Adrenal gland (tissue), 9 donors: ENCODE measurements at regions not wholly inside any gene's neighbourhood (a gene's known extent, or its start where the extent isn't known, plus 50 kb on each side); places are given as distances from the start of the nearest gene placed in this dataset.

Experiments used
- DNase-seq, 7 donors: peaks; one replicate each; pipeline ENCODE4 v3.0.0-alpha.2; 2019 to 2020
- H3K27ac ChIP-seq, 5 donors: fragments of 200-600 bp; sonication (generic) in 4 of 5; 1 replicate in 3 of 5; 2 replicates in 2 of 5; pipeline versions ENCODE4 v1.5.1 to v1.8.0; 2016 to 2020; ENCODE audit warnings: mild to moderate bottlenecking in 1 of 5
- H3K27me3 ChIP-seq: fragments of 200-600 bp; 2 replicates; pipeline ENCODE4 v1.8.0; 2021
- H3K36me3 ChIP-seq, 2 donors: fragments of 200-600 bp; replicated peaks in 1 of 2; 1 replicate in 1 of 2; 2 replicates in 1 of 2; pipeline versions ENCODE4 v1.5.1 to v1.8.0; 2018 to 2022
- H3K4me1 ChIP-seq, 2 donors: fragments of 200-600 bp; replicated peaks in 1 of 2; 1 replicate in 1 of 2; 2 replicates in 1 of 2; pipeline versions ENCODE4 v1.5.1 to v1.8.0; 2018 to 2021
- H3K4me3 ChIP-seq, 4 donors: fragments of 200-600 bp; sonication (generic) in 3 of 4; one replicate each; pipeline ENCODE4 v1.5.1; 2016 to 2018
- H3K9me3 ChIP-seq, 3 donors: fragments of 200-600 bp; sonication (generic) in 1 of 3; replicated peaks in 1 of 3; 1 replicate in 2 of 3; 2 replicates in 1 of 3; pipeline versions ENCODE4 v1.5.1 to v1.8.0; 2016 to 2021
- POLR2A ChIP-seq, 2 donors: fragments of 450-650 bp; IDR thresholded peaks; one replicate each; pipeline ENCODE4 v1.6.1; 2017; ENCODE audit warnings: antibody characterized with exemption in 2 of 2, mild to moderate bottlenecking in 2 of 2, moderate library complexity in 1 of 2
- WGBS, 4 donors: extraction: QIAGEN DNeasy Blood & Tissue Kit in 2 of 4; methylation state at CpG; one replicate each; pipeline versions ENCODE4 v1.1.5 to v1.1.7; 2013 to 2017; 5-methylcytosine and 5-hydroxymethylcytosine counted together
- intact Hi-C, 2 donors: fragments of 100-400 bp; cut with DNase I; formaldehyde crosslinking; loops; one replicate each; pipeline versions ENCODE4 v1.14.1 to v1.15.0; 2022 to 2023
- TF ChIP-seq, protein P1 (sequence below), 6 experiments: fragments of 450-650 bp in 4 of 6; fragments of 200-600 bp in 2 of 6; sonication (generic) in 1 of 6; IDR thresholded peaks; 1 replicate in 5 of 6; 2 replicates in 1 of 6; pipeline versions ENCODE4 v1.5.1 to v1.8.0; 2016 to 2021; ENCODE audit warnings: antibody characterized with exemption in 6 of 6, mild to moderate bottlenecking in 2 of 6, moderate library complexity in 1 of 6
- donor health status: healthy with polysubstance abuse.
- donor health status: Bipolar disorder and iron deficiency.
- donor health status: DM: yes; HTN: yes; CAD: no.
- donor health status: DM: no; HTN: no; CAD: no.
- donor health status: DM: no; HTN: no; CAD: no.

DNA sequence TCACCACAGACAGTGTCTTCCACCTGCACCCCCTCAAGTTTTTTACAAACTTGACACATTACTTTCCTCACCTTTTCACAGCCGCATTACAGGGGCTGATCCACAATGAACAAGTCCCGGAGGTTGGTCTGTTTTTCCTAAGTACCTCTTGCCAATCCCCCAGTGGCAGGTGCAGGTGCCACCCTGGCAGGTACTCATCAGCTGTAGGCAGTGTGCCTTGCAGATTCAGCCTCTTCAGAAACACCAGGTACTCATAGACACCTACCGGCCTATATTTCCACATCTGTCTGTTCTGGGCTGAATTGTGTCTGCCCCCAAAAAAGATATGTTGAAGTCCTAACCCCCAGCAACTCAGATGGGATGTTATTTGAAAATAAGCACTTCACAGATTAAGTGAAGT lies 81.4 kb upstream of the CNIH3 start:
- TF ChIP-seq POLR2A (IDR thresholded peaks at IDR 0.05), result no peak
- TF ChIP-seq, protein P1, sequence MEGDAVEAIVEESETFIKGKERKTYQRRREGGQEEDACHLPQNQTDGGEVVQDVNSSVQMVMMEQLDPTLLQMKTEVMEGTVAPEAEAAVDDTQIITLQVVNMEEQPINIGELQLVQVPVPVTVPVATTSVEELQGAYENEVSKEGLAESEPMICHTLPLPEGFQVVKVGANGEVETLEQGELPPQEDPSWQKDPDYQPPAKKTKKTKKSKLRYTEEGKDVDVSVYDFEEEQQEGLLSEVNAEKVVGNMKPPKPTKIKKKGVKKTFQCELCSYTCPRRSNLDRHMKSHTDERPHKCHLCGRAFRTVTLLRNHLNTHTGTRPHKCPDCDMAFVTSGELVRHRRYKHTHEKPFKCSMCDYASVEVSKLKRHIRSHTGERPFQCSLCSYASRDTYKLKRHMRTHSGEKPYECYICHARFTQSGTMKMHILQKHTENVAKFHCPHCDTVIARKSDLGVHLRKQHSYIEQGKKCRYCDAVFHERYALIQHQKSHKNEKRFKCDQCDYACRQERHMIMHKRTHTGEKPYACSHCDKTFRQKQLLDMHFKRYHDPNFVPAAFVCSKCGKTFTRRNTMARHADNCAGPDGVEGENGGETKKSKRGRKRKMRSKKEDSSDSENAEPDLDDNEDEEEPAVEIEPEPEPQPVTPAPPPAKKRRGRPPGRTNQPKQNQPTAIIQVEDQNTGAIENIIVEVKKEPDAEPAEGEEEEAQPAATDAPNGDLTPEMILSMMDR (IDR thresholded peaks at IDR 0.05), result no peak
- Histone ChIP-seq H3K4me3 (no peak overlapping the region), H3K36me3 (no peaks in the 10 kb centered on the region), H3K9me3 (no peaks in the 10 kb centered on the region), H3K27ac (no peak overlapping the region), H3K27me3 (no peaks in the 10 kb centered on the region), H3K4me1 (no peaks in the 10 kb centered on the region)
- no peak for DNase-seq
- WGBS, 4 donors, result 75 to 94% (median 88%) methylated on average over 3 of the region's 3 CpGs
- intact Hi-C loops, result no loop called here

GRCh38 chr1:224535641-224536040 lies 80.5 kb upstream of the CNIH3 start:
- H3K36me3 ChIP-seq, result no peaks in the 10 kb centered on the region
- no peaks in the 10 kb centered on the region for H3K4me1 ChIP-seq
- H3K27me3 ChIP-seq, result no peaks in the 10 kb centered on the region
- WGBS, 4 donors, result 82 to 92% (median 90%) methylated on average over 7 of the region's 7 CpGs
- H3K27ac ChIP-seq, result no peak overlapping the region
- H3K9me3 ChIP-seq, result no peaks in the 10 kb centered on the region
- H3K4me3 ChIP-seq, result no peak overlapping the region
- TF ChIP-seq, protein P1 (IDR thresholded peaks at IDR 0.05), result no peak
- TF ChIP-seq POLR2A (IDR thresholded peaks at IDR 0.05), result no peak
- intact Hi-C loops, result no loop called here
- no peak for DNase-seq

DNA sequence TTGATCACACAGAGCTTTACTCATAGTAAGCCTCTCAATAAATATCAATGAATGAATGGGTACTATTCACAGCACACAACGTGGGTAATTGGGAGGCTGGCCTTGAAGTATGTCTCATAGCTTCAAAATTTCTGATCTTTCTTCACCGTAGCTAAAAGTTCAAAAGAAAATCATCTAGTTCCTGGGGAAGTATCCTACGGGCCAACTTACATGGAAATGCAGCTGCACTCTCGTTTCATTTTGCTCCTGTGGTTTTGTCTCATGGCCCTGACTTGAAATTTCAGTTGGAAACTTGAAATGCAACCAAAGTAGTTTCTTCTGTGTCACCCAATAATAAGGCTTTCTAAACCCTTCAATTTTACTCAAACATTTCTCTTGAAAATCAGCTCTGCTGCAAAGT lies 76.1 kb upstream of the CNIH3 start:
- Histone ChIP-seq H3K36me3 (no peaks in the 10 kb centered on the region), H3K27ac (no peak overlapping the region), H3K4me1 (no peaks in the 10 kb centered on the region), H3K9me3 (no peaks in the 10 kb centered on the region), H3K4me3 (no peak overlapping the region), H3K27me3 (no peaks in the 10 kb centered on the region)
- TF ChIP-seq, protein P1 (IDR thresholded peaks at IDR 0.05), result no peak
- TF ChIP-seq POLR2A (IDR thresholded peaks at IDR 0.05), result no peak
- no peak for DNase-seq
- intact Hi-C loops, result no loop called here
- WGBS, 4 donors, result 28 to 34% (median 30%) methylated on average over 4 of the region's 4 CpGs

DNA sequence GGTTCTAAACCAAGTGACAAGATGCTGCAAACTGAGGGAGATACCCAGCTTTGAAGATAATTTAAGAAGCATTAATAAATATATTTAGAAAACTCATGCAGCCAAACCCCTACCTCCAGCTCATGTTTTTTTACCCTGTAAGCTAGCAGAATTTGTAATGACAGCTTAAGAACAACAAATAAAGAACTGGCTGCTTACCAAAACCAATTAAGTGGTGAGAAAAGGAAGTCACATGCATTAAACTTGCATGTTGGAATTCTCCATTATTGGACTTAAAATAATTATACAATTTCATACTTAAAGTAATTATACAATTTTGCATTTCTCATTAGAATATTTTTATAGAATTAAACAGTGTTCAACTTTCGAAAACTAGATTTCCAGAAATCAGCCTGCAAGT lies 75.6 kb upstream of the CNIH3 start:
- H3K9me3 ChIP-seq, result no peaks in the 10 kb centered on the region
- H3K27ac ChIP-seq, result no peak overlapping the region
- intact Hi-C loops, result no loop called here
- H3K27me3 ChIP-seq, result no peaks in the 10 kb centered on the region
- no peak for DNase-seq
- no peaks in the 10 kb centered on the region for H3K36me3 ChIP-seq
- WGBS, 4 donors, result 75 to 84% (median 82%) methylated on average over 1 of the region's 1 CpG
- no peak for TF ChIP-seq POLR2A (IDR thresholded peaks at IDR 0.05)
- TF ChIP-seq, protein P1 (IDR thresholded peaks at IDR 0.05), result no peak
- H3K4me3 ChIP-seq, result no peak overlapping the region
- H3K4me1 ChIP-seq, result no peaks in the 10 kb centered on the region
